ENCODE measurements at regions not wholly inside any gene's neighbourhood (a gene's known extent, or its start where the extent isn't known, plus 50 kb on each side); places are given as distances from the start of the nearest gene placed in this dataset.

GRCh38 chr2:4134551-4135550, 431.5 kb downstream of the DCDC2C start:
- intact Hi-C loops (cut with micrococcal nuclease): no loop called here

DNA sequence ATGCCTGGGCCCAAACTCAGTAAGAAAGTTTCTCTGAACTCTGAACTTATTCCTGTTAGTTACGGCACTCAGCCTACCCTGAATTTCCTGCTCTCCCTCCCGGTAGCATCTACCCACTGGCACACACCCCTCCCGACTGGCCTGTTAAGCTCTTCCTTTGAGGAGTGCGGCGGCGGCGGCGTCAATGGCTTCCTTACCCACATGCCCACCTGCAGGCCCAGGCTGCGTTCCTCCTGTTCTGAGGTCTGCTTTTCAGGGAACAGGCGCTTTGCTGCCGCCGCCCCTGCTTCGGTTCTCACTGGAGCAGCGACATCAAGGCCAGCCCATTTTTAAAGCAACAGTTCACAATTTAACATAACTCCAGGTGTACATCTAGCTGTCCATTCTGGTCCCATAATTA, 432.4 kb downstream of the DCDC2C start:
- intact Hi-C loops (cut with micrococcal nuclease): no loop called here

DNA sequence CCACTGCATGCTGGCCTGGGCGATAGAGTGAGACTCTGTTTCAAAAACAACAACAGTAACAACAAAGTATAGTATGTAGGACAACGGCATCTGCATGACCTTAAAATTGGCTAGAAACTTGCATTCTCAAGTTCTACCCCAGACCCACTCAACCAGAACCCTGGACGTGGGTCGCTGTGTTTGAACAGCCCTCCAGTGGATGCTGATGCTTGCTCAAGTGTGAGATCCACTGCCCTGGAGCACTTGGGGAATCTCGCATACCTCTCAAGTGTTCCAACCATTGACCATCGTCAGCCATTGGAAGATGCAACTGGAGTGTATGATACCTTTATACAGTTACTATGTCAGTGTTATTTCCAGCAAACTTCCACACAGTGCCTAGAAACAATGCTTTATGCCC, 435.9 kb downstream of the DCDC2C start:
- intact Hi-C loops (cut with micrococcal nuclease): no loop called here

- intact Hi-C loops (cut with micrococcal nuclease): no loop called here
These were observed 436.4 kb downstream of the DCDC2C start for GRCh38 chr2:4139731-4140130.

DNA sequence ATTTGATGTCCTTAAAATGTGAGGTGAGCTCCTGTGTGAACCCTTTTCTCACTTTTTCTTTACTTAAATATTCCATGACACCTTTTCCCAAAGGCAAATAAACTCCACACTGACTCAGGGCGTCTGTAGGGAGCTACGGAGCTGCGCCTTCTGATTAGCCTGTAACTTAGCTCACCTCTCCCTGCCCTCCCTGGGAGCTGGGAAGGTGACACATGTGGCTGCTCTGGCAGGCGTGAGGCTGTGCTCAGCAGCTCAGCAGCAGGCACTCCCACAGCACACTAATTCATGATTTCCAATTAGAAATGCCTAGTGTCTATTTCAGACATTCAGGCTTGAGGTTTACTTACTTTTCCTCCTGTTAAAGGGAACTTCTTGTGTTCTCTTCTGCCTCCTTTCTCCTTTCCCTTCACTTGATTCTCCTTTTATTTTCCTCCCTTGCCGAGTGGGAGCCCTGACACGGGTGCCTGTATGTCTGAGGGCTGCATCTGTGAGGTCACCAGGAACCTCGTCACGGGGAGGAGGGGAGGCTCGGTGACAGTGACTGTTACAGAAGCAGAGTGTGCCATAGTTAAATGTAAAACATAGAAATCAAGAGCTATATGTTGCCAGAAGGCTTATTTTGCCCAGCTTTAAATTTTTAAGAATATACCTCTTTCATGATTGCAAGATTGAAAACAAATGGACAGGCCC, 437.1 kb downstream of the DCDC2C start:
- intact Hi-C loops (cut with micrococcal nuclease): no loop called here

GRCh38 chr2:4144731-4145130, 441.4 kb downstream of the DCDC2C start:
- intact Hi-C loops (cut with micrococcal nuclease): no loop called here

GRCh38 chr2:4151521-4151920, 448.1 kb downstream of the DCDC2C start:
- intact Hi-C loops (cut with micrococcal nuclease): no loop called here

DNA sequence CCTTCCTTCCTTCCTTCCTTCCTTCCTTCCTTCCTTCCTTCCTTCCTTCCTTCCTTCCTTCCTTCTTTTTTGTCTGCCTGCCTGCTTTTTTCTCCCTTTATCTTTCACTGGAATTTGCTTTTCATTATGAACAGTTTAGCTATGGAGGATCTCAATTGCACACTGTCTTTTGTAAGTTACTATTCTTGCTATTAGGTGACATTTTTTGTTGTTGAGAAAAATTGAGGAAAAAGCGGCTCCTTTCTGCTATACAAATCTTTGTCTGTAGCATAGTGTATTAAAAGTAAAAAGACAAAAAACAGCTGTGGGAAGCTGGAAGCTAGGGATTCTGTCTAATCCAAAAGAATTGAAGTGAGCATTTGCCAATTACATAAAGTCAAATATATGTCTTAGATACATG, 448.7 kb downstream of the DCDC2C start:
- intact Hi-C loops (cut with micrococcal nuclease): no loop called here

- intact Hi-C loops (cut with micrococcal nuclease): no loop called here
These were observed 465.5 kb downstream of the DCDC2C start for GRCh38 chr2:4168834-4169233.

GRCh38 chr2:4174796-4175195, 471.4 kb downstream of the DCDC2C start:
- intact Hi-C loops (cut with micrococcal nuclease): no loop called here

DNA sequence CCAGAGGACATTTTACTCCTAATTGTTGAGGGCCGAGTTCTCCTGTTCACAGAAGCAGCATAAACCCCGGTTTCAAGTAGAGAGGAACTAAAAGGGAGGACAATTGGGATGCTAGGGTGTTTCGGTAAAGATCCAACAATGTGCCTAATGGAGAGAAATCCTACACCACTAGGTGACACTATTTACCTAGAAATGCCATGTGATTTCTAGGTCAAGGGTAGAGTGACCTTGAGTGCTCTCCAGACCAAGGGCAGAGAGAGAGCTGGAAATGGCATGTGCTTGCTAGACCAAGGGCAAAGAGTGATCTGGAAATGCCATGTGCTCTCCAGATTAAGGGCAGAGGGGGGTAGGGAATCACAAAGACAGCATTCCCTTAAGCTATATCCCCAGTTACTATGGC, 472.0 kb downstream of the DCDC2C start:
- intact Hi-C loops (cut with micrococcal nuclease): no loop called here

GRCh38 chr2:4180631-4181030, 477.3 kb downstream of the DCDC2C start:
- intact Hi-C loops (cut with micrococcal nuclease): no loop called here

DNA sequence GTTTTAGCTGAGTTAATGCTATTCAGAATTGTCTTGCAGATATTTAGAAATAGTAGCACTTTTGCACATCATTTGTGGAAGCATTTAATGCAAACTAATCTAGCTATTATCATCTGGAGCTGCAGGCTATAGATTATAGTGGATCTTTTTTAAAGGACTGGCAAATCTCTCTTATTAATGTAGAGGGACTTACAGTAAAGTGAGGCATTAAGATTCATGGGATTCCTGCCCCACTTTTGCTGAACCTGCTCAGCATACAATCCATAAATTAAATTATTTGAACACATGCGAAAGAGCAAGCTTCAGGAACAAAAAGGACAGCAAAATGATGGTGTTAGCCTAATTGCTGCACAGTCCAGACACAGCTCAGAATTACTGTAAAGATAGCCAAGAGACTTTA, 477.7 kb downstream of the DCDC2C start:
- intact Hi-C loops (cut with micrococcal nuclease): no loop called here

GRCh38 chr2:4188561-4188960, 485.2 kb downstream of the DCDC2C start:
- intact Hi-C loops (cut with micrococcal nuclease): no loop called here

DNA sequence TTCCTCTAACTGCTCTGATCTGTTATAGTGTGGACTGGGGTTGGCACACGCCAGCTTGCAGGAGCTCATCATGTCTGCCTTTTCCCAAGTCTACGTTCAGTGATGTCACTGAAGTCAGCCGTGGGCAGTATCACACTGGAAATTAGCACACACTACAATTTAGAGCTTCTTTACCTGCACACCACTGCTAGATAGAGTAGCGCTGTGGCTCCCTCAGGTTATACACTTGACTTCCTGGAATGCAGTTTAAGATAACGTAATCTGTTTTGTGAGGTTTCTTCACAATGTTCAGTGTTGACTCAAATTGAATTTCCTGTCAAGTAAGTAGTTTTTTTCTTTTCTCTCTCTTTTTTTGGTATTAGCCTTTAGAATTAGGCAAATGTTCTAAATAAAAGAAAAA, 487.2 kb downstream of the DCDC2C start:
- intact Hi-C loops (cut with micrococcal nuclease): no loop called here

DNA sequence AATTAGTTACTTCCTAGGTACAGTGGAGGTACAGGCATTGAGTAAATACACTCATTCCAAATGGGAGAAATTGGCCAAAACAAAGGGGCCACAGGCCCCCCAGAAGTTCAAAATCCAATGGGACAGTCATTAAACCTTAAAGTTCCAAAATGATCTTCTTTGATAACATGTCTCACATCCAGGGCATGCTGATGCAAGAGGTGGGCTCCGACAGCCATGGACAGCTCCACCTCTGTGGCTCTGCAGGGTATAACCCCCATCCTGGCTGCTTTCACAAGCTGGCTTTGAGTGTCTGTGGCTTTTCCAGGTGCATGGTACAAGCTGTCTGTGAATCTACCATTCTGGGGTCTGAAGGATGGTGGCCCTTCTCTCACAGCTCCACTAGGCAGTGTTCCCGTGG, 488.7 kb downstream of the DCDC2C start:
- intact Hi-C loops (cut with micrococcal nuclease): no loop called here

DNA sequence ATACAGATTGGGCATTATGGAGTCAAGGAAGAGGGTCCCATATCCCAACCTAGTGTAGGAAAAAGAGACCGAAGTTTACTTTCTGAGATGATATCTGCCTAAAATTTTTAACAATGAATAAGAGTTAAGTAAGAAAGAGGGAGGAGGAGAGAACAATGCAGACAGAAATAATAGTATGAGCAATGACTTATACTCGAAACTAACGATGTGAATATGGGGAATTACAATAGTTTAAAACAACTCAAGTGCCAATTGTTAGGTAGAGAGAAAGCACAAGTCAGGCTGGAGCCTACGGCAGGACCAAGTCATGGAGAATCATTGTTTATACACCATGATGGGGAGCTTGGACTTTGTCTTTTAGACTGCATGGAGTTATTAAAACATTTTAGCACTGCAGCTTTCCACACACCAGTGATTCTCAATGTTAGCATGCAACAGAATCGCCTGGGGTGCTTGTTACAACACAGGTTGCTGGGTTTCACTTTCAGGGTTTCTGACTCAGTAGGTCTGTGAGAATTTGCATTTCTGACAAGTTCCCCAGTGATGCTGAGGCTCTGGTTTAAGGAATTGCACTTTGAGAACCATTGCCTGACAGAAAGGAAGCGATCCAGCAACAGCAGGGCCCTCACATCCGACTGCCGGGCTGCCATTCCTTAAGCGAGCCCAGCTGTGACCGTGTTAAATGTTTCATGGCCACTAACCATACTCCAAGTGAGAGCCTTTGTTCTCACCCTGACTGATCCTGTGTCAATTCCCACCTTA, 511.2 kb downstream of the DCDC2C start:
- intact Hi-C loops (cut with micrococcal nuclease): loop anchor here (5.0 kb wide), 1 partner anchor 1178 kb away; no protein-coding TSS in a partner anchor

DNA sequence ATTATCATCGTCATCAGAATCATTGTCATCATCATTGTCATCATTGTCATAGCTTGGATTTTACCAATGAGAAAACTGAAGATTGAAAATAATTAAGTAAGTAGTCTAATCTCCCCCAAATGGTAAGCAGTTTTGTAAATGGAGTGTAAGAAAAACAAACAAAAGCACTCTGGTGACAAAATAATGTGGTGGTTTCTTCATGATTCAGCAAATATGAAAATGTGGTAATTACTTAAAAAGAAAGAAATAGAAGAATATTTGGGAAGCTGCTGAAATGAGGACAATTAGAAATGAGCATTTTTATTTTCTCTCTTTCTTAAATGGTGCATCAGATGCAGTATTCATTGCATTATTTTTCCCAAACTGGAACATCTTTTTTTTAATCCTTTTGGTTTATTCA, 514.4 kb downstream of the DCDC2C start:
- intact Hi-C loops (cut with micrococcal nuclease): loop anchor here (5.0 kb wide), 1 partner anchor 1175 kb away; no protein-coding TSS in a partner anchor

DNA sequence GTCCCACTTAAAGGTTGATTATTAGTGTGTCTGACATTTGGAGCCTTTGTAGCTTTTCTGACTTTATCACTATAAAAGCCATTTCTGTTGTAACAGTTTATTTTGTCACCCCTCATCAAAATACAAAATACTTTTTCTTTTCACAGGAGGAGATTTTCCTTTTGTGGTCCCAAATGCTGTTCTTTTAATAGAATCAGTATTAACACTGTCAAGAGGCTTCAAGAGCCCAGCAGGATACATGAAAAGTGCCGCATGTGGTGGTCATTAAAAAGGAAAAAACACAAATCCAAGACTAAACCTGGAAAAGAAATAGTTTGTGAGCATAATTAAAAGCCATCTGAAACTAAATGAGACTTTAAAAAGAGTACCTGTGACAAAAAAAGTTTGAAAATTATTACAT, 515.7 kb downstream of the DCDC2C start:
- intact Hi-C loops (cut with micrococcal nuclease): loop anchor here (5.0 kb wide), 1 partner anchor 1173 kb away; no protein-coding TSS in a partner anchor

DNA sequence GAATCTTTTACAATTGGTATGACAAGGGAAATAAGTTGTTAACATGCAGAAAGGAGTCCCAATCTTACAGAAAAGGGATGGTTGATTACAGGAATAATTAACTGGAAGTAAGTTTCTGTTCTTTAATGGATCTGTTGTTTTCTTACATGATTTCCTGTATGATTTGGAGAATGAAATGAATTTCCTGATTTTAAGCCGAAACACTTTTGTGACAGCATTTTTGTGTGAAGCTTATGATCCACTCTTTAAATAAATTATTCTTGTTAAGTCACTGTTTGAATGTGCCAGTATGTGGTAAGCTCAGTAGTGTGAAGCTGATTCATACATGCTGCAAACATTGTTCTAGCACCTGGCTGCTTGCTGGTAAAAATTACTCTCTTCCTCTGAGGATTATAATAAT, 516.2 kb downstream of the DCDC2C start:
- intact Hi-C loops (cut with micrococcal nuclease): loop anchor here (5.0 kb wide), 1 partner anchor 1173 kb away; no protein-coding TSS in a partner anchor

- intact Hi-C loops (cut with micrococcal nuclease): no loop called here
These were observed 518.1 kb downstream of the DCDC2C start for GRCh38 chr2:4221434-4221833.

GRCh38 chr2:4221845-4222244, 518.5 kb downstream of the DCDC2C start:
- intact Hi-C loops (cut with micrococcal nuclease): no loop called here

Measured in T-helper 1 cell treated with Interleukin-12 subunit alpha and Interleukin-12 subunit beta and Interleukin-4 antibody, amounts not matched to agents 30 ng/mL and 1 ng/mL, for 36 hours (primary cell).